ENCODE measurements at regions not wholly inside any gene's neighbourhood (a gene's known extent, or its start where the extent isn't known, plus 50 kb on each side); places are given as distances from the start of the nearest gene placed in this dataset.
"Not testable (repeated sequence)": the region's sequence is repeated elsewhere in the genome, so short reads cannot be mapped to it uniquely, and the experiment has no call there.

DNA sequence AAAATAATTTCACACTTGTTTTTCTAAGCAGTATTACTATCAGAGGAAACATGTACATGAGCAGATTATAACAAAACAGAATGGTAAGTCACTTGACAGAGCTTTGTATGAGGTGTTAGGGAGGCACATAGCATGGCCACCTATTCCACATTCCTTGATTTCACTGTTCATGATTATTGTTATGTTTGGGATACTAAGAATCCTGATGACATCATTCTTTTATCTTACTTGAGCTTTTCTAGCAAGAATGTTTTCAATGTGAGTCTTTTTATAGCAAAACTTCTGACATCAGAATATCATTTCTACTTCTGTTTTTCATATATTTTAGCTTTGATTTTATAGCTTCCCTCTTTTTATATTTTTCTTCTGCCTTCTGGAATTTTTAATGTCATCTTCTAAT, 208.2 kb downstream of the DMRTA1 start:
- DNase-seq, result no peak

DNA sequence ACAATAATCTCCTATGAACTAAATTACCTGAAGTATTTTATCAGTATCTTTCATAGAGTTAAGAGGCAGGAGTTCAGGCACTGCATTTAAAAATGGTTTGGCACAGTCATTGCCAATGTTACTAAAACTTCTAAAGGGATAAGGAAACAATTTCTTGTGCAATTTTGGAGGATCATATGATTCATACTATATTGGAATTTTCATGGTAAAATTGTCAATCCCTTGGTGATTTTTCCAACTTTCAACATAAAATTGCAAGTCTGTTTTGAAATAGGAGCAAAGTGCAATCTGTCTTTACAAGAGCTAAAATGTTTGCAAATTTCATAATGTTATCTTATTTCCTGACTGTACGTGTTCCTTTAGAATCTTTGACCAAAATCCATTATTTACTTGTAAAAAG, 211.1 kb downstream of the DMRTA1 start:
- DNase-seq, result no peak

DNA sequence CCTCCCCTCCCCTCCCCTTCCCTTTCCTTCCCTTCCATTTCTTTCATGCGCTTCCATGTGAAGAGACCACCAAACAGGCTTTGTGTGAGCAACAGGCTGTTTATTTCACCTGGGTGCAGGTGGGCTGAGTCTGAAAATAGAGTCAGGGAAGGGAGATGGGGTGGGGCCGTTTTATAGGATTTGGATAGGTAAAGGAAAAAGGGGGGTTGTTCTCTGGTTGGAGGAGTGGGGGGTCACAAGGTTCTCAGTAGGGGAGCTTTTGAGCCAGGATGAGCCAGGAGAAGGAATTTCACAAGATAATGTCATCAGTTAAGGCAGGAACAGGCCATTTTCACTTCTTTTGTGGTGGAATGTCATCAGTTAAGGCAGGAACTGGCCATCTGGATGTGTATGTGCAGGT, 211.9 kb downstream of the DMRTA1 start:
- DNase-seq, result not testable (repeated sequence)

DNA sequence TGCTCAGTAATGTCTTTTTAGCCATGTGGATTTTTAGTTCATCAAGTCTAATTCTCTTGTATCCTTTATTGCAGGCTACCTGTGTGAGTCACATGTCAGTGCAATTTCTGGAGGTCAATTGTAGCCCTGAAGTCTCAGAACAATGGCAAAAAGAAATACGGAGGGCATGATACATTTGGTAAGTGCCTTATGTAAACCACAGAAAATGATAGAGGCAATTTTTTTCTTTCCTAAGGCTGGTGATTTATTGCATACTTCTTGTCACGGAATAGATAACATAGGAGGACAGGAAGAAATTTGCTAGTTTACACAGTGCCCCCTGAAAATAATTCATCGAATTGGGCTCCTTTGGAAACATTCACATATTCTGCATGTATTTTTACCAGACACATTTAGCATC, 235.9 kb downstream of the DMRTA1 start:
- DNase-seq, result no peak

DNA sequence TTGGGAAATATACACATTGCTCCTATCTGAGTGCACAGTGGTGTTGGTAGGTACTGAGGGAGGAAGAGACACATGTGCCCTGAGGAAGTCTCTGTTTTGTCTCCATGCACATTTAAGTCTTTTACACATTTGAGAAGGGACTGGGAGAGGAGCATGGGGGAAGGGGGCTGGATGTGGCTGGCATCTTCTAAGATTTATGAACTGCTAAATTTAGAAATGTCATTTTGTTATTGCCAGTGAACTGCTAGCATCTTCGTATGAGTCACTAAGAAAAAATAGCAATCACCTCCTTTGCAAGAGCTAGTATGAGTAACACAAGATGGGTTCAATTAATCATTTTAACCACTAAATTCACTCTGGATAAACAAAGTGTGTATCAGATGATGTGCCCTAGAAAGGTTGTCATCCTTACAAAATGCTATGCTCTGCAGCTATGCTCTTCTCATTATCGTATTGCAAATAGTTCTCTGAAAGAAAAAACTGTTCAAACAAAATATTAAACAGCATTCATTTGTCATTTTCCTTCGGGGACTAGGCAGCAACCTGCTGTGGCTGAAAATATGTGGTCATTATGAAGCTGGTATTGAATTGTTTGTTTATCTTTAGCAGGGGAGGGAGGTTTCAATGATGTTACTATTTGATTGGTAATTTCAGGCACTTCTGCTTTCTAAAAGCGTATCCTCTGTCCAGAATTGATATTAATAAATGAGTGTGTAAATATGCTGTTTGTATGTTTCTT, 236.5 kb downstream of the DMRTA1 start:
- no peak for DNase-seq

DNA sequence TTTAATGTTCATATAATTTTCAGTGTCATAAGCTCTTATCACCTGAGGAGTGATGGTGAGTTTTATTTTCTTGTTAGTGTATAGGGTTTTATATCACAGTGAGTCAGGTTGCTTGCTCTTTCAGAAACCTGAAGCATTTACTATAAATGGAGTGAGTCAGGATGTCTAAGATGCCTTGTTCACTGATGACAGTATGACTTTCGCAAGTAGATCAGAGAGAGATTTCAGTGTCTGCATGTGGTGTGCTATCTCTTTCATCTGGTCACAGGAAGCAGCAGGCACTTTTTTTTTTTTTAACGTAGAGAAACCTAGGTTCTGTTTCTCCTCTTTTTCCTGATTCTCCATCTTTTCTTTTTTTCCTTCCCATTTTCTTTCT, 237.1 kb downstream of the DMRTA1 start:
- DNase-seq, result no peak

DNA sequence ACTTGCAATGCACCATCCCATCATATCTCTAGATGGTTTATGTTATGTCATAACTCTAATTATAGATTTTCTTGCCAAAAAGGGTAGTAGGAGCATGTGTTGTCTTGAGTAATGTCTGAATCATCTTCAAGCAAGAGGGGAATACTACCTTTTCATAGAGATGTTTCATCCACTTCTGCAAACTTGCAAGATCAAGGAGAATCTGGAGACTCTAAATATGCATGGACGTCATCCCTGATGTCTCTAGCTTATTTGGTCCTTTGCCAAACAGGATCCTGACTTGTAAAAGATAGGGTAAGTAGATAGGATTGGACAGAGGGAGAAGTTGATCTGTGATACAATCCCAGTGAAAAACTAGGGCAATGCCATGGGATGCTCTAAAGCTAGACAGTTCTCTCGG, 246.5 kb downstream of the DMRTA1 start:
- DNase-seq, result no peak

DNA sequence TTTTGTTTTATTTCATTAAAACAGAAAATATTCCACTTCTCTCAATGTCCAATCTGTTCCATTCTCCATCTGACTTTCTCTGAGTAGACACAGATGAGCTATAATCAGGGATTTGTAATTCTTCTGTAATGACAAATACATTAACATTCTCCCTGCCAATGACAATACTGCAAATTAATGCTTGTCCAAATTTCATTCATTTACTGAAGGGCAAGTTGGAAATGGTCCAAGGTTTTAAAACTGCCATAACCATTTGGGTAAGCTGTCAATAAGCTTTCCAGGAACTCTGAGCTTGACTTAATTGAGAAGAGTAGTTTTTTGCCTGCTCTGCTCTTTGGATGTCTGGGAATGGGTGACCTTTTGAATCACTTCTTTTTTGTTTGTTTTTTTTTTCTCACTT, 253.5 kb downstream of the DMRTA1 start:
- DNase-seq, result no peak

DNA sequence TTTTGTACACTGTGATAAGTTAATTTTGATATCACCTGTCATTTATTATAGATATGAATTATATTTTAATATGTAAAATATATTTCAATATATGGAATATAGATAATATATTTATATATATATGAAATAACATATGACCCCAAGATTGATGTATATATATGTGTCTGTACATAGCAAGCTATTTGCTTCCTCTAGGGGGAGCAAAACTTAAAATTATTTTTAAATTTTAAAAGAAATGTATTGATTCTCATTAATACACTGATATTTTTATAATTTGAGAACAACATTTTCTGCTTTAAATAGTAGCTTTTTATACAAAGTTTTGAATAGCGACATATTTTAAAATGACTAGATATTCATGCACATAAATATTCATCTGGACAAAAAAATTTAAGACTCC, 272.0 kb downstream of the DMRTA1 start:
- no peak for DNase-seq

DNA sequence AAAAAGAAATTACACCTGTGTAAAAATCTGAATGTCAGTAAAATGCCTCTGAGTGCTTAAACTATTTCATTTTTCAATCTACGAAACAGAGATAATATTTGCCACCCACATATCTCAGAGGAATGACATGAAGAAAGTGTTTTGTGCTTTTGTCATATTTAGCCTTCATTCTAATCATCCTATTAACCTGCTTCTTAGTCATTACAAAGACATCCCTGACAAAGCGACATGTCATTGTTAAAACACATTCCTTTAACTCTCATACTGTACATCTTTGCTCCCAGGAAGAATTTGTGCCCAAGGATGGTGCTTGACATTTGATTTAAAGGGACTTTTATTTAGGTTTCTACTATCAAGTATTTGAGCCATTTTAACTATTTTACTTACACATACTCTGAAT, 275.9 kb downstream of the DMRTA1 start:
- no peak for DNase-seq

DNA sequence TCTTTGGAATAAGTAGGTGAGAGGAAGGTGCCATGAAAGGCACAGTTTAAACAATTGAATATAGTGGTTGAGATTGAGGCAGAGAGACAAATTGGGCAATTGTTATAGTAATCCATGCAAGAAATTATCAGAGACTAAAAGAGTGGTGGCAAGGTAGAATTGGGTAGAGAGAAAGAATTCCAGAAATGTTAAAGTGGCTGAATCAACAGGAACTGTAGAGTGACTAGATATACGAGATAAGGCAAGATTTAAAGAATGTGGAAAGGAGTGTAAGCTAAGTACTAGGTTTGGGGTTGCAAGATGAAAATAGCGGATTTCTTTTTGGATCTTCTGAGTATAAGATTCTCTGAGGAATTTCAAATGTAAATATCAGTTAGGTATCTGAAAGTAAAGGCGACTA, 285.2 kb downstream of the DMRTA1 start:
- no peak for DNase-seq

DNA sequence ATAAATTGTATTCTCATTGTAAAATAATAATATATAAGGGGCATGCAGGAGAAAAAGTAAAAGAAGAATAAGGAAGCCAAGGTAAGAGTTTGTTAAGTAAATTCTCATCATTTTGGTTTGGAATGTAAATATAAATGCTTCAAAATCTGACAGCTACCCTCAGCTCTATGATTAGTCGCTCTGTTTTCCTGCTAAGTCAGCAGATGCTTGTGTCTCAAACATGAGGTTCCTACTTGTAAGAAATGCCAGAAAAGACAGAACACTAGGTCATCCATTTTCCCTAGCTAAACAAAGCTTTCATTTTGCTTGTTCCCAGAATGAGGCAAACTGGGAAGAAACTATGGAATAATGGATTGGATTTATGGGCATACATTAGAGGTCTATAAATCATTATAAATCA, 293.1 kb downstream of the DMRTA1 start:
- DNase-seq, result no peak

DNA sequence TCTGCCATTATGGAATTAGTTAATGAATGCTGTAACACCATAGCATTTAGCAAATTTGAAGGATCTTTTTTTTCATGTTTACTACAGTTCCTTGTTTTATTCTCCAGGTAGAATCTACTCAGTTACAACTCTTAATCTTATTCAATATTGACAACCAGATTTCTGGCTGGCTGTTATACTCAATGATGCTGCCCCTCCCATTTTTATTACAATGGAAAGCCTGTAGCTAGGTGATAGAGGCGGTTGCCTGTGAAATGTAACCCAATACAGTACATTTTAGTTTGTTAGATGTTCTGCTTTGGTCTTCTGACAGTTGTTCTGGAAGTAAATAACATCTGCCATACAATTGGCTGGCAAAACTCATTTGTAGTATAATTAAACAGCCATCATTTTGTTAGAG, 294.2 kb downstream of the DMRTA1 start:
- DNase-seq, result no peak

DNA sequence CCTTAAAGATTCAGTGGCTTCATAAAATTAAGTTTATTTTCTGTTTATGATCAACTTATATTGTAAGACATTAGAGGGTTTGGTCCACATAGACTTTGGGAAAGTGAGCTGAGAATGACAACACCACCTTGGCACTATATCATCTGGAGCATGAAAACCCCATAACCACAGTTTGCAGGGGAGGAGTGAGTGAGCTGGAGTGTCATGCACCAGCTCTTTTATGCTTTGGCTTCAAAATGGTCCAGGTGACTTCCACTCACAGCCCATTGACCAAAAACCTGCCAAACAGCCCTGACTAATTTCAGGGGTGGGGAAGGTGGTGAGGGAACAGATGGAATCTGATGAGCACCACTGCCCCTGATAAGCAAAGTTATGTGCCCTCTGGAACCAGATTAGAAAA, 295.8 kb downstream of the DMRTA1 start:
- DNase-seq, result no peak

DNA sequence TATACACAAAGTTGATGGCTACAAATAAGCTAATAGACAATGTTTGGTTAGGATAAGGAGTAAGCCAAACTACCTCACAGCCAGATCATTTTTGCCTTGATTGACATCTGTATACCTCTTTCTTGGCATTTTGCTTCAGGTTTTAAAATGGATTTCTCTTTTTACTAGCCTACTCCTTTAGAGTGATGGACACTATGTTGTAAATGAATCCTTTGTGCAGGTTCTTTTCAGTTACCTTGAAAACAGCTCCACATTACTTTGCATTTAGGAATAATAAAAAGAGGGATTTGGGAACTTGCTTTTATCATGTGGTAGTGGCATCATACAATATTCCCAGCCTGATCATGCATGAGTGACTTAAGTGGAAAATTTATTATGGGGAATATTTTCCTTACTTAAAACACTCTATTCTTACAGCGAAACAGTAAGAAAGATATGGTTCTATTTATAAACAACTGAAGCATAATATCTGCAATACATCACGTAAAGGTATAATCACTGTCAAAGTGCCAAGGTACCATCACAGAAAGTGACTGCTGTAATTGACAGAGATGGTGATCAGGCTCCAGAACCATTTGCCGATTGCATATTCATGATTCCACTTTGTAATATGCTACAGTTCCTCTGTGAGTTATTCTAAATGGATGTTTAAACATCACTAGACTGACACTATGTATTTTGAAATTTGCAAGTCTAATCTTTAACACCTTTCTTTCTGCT, 327.0 kb downstream of the DMRTA1 start:
- no peak for DNase-seq

DNA sequence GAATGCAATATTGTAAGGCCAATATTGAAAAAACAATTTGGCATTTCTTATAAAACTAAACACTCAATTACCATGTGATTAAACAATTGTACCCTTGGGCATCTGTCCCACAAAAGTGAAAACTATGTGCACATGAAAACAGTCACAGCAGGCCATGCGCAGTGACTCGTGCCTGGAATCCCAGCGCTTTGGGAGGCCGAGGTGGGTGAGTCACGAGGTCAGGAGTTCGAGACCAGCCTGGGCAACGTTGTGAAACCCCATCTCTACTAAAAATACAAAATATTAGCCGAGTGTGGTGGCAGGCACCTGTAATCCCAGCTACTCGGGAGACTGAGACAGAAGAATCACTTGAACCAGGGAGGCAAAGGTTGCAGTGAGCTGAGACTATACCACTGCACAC, 343.7 kb downstream of the DMRTA1 start:
- DNase-seq, result no peak

DNA sequence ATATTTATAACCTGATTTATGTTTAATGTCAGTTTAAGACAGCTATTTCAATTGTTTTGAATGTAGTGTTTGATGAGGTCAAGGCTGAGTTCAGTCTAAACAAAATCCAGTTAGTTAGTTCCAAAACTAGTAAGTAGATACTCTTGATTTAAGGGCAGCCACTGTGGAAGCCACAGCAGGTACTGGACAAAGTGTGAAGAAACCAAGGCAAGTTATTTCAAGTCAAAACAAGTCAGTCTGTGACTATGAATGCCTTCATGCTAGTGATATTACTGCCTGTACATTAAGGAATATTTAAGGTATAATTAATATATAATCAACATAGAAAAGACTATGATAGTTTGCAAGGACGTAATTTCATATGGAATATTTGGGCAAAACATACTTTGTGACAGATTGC, 362.3 kb downstream of the DMRTA1 start:
- no peak for DNase-seq

DNA sequence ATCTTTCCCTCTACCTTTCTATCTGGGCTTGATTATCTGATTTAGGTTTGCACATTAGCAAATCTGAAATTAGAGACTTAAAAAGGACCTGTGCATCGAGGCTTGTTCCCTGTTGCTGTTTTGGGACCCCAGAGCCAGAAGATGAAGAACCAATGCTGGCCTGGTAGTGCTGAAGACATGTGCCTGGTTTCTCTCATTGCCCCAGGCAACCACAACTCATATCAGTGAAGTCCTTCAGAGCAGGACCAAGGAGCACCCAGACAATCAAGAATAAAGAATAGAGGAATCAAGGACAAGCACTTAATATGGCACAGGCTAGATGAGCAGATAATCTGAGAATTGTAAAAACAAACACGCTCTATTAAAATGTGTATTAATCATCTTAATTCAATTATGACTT, 362.7 kb downstream of the DMRTA1 start:
- no peak for DNase-seq

DNA sequence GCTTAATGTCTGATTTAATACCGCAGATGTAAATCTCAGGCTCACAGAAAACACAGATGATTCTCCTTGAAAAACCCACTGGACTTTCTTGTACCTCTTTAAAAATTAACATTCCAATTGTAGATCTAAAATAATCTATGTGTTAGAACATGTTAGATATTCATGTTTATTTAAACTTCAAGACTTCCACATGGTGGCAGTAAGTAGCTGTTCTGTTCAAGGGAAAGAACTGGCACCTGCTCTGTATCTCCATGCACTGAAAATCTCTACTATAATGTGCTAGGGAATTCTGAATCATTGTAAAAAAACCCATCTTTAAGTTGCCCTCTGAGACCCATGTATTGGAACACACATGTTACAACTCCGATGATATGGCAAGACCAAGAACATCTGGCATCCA, 366.9 kb downstream of the DMRTA1 start:
- DNase-seq, result no peak

DNA sequence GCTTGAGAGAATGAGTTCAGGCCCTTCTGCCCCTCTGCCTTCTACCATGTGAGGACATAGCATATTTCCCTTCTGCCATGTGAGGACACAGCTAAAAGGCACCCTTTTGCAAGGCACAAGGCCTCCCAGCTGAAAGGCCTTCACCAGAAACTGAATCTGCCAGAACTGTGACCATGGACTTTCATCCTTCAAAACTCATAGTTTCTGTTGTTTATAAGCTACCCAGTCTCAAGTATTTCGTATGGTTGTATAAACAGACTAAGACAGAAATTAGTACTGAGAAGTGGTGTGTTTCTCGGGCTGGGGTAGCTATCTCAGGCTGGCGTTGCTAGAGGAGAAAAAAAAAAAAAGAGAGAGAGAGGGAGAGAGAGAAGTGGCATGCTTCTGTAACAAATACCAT, 368.6 kb downstream of the DMRTA1 start:
- DNase-seq, result no peak

DNA sequence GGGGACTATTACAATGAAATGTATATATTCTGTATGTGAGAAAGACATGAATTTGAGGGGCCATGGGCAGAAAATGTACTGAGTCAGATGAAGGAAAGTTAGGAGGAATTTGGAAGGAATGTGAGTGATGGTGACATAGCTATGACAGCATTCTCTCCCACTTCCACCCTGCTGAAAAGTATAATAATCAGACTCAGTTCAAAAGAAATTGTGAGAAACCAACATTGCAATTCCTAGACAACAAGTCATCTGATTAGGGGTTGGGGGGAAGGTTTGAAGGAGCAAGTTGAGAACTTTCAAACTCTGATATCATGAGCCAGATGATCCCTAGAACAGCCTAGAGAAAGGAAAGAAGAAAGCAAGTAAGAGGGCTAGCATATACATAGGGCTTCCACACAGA, 370.6 kb downstream of the DMRTA1 start:
- DNase-seq, result no peak

DNA sequence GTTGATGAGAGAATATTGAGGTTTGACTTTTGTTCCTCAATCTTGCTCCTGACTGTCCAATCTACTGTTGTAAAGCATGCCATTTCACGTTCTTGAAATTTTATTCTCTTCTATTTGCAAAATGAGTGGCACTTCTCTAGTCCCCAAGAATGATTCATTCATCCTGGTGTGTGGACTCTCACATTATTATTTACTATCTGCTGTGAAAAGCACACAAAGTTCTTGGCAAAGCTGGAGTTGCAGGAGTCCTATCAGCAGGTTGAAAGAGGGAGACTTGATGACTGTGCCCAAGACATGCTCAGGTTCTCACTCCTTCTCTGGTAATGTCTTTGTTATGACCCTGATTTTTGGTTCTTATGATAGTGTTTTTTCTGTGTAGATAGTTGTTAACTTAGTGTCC, 382.6 kb downstream of the DMRTA1 start:
- no peak for DNase-seq

DNA sequence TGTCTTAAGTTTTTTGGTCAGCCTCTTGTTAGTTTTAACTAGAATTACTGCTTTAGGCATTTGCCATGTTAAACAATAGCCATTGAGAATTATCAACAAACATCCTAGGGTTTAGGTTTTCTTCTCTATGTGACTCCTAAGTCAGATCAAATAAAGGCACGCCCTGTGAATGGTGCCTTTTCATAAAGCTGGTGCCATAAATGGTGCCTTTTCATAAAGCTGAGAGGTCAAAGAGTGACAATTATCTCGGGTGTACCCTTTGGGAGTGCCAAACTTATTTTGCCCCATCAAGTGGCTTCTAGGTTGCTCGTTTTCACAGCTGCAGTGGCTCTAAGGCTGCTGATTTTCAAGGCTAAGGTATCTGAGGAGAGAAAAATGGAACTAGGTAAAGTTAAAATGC, 391.6 kb downstream of the DMRTA1 start:
- no peak for DNase-seq

DNA sequence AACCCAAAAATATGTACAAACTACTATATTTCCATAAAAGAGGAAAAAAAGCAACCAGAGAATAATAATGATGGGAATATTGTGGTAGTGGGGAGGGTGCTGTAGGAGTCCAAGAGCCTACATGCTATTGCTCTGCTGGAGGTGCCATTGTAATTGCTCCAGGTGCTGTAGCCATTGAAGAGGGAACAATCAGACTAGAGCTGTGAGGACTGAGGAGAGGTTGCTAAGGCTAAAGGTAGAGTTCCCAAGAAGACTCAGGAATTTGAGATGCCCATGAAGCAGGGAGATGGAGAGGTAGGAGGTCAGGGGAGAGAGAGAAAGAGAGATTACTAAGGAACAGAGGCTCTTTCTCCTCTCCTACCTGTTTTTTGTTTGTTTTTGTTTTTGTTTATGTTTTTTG, 394.0 kb downstream of the DMRTA1 start:
- DNase-seq, result no peak

DNA sequence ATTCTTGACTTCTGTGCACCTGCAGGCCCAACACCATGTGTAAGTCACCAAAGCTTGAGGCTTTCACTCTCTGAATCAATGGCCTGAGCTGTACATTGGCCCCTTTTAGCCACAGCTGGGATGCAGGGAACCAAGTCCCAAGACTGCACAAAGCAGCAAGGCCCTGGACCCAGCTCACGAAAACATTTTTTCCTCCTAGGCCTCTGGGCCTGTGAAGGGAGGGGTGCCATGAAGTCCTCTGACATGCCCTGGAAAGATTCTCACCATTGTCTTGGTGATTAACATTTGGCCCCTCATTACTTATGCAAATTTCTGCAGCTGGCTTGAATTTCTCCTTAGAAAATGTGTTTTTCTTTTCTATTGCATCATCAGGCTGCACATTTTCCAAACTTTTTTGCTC, 398.6 kb downstream of the DMRTA1 start:
- DNase-seq, result not testable (repeated sequence)

All from hematopoietic multipotent progenitor cell treated with erythropoietin and hydrocortisone succinate and interleukin-3 and kit ligand, for 8 days (in vitro differentiated cells).